ENCODE measurements at regions not wholly inside any gene's neighbourhood (a gene's known extent, or its start where the extent isn't known, plus 50 kb on each side); places are given as distances from the start of the nearest gene placed in this dataset.

GRCh38 chr22:48301421-48301820 is 1526.3 kb downstream of the BRD1 start:
- H3K4me1 Mint-ChIP-seq = no peaks in the 10 kb centered on the region
- H3K4me3 Mint-ChIP-seq = no peak overlapping the region
- ChIA-PET POLR2A (no interaction called here), CTCF (no interaction called here)
- intact Hi-C loops (cut with micrococcal nuclease) = no loop called here
- ATAC-seq (ENCODE audit: low read depth) (no peak), DNase-seq (no peak)
- Histone ChIP-seq H3K9me3 (ENCODE audit: control extremely low read depth in 1 of 3, control insufficient read depth in 2 of 3, insufficient read depth in 1 of 3, low read length in 2 of 3) (peaks cover 0 to 3% (median 0%) of the 10 kb centered on the region in 3 donors), H4K20me1 (ENCODE audit: control insufficient read depth, insufficient read depth, low read length, poor library complexity, severe bottlenecking) (no peaks in the 10 kb centered on the region), H3K27ac (ENCODE audit: low read length in 2 of 2) (no peak overlapping the region), H3K4me2 (replicated peaks; ENCODE audit: low read depth, low read length, poor library complexity, severe bottlenecking) (no peak overlapping the region), H3K79me2 (ENCODE audit: control insufficient read depth, insufficient read depth, low read length) (no peaks in the 10 kb centered on the region), H3K36me3 (replicated peaks in 1 of 2; ENCODE audit: control extremely low read depth in 1 of 2, control insufficient read depth in 1 of 2, extremely low read depth in 1 of 2, insufficient read depth in 2 of 2, low read length in 1 of 2) (no peaks in the 10 kb centered on the region), H2AFZ (ENCODE audit: insufficient read depth, low read depth, low read length, poor library complexity, severe bottlenecking) (no peak overlapping the region), H3K4me1 (ENCODE audit: control insufficient read depth in 2 of 2, insufficient read depth in 2 of 2, low read length in 2 of 2) (no peaks in the 10 kb centered on the region), H3K27me3 (replicated peaks in 1 of 4; ENCODE audit: control extremely low read depth in 1 of 4, control insufficient read depth in 3 of 4, insufficient read depth in 4 of 4, low read length in 3 of 4) (no peaks in the 10 kb centered on the region), H3K9ac (ENCODE audit: low read length) (no peak overlapping the region), H3K4me3 (ENCODE audit: control extremely low read depth in 1 of 5, extremely low read depth in 1 of 5, insufficient read depth in 1 of 5, low read depth in 2 of 5, low read length in 4 of 5) (no peak overlapping the region)
- no peak for TF ChIP-seq EZH2 (IDR thresholded peaks at IDR 0.05; ENCODE audit: borderline replicate concordance, insufficient read depth, low read depth, low read length, poor library complexity, severe bottlenecking)
- TF ChIP-seq CTCF (IDR thresholded peaks at IDR 0.05) = no peak
- no peak overlapping the region for H3K27ac Mint-ChIP-seq
- peaks cover 3% of the 10 kb centered on the region for H3K27me3 Mint-ChIP-seq
- H3K9me3 Mint-ChIP-seq (ENCODE audit: insufficient read depth) = no peaks in the 10 kb centered on the region
- WGBS (ENCODE audit: insufficient coverage) = 87% methylated on average over 11 of the region's 11 CpGs

GRCh38 chr22:48300877-48301276 is 1526.8 kb downstream of the BRD1 start:
- no peaks in the 10 kb centered on the region for H3K9me3 Mint-ChIP-seq (ENCODE audit: insufficient read depth)
- Histone ChIP-seq H3K27ac (ENCODE audit: low read length in 2 of 2) (no peak overlapping the region), H3K9me3 (ENCODE audit: control extremely low read depth in 1 of 3, control insufficient read depth in 2 of 3, insufficient read depth in 1 of 3, low read length in 2 of 3) (peaks cover 0 to 3% (median 0%) of the 10 kb centered on the region in 3 donors), H3K79me2 (ENCODE audit: control insufficient read depth, insufficient read depth, low read length) (no peaks in the 10 kb centered on the region), H3K36me3 (replicated peaks in 1 of 2; ENCODE audit: control extremely low read depth in 1 of 2, control insufficient read depth in 1 of 2, extremely low read depth in 1 of 2, insufficient read depth in 2 of 2, low read length in 1 of 2) (no peaks in the 10 kb centered on the region), H3K4me3 (ENCODE audit: control extremely low read depth in 1 of 5, extremely low read depth in 1 of 5, insufficient read depth in 1 of 5, low read depth in 2 of 5, low read length in 4 of 5) (no peak overlapping the region), H2AFZ (ENCODE audit: insufficient read depth, low read depth, low read length, poor library complexity, severe bottlenecking) (no peak overlapping the region), H3K27me3 (replicated peaks in 1 of 4; ENCODE audit: control extremely low read depth in 1 of 4, control insufficient read depth in 3 of 4, insufficient read depth in 4 of 4, low read length in 3 of 4) (no peaks in the 10 kb centered on the region), H3K4me1 (ENCODE audit: control insufficient read depth in 2 of 2, insufficient read depth in 2 of 2, low read length in 2 of 2) (no peaks in the 10 kb centered on the region), H4K20me1 (ENCODE audit: control insufficient read depth, insufficient read depth, low read length, poor library complexity, severe bottlenecking) (no peaks in the 10 kb centered on the region), H3K4me2 (replicated peaks; ENCODE audit: low read depth, low read length, poor library complexity, severe bottlenecking) (no peak overlapping the region), H3K9ac (ENCODE audit: low read length) (no peak overlapping the region)
- peaks cover 3% of the 10 kb centered on the region for H3K27me3 Mint-ChIP-seq
- ChIA-PET CTCF (no interaction called here), POLR2A (no interaction called here)
- no peak for ATAC-seq (ENCODE audit: low read depth)
- TF ChIP-seq EZH2 (IDR thresholded peaks at IDR 0.05; ENCODE audit: borderline replicate concordance, insufficient read depth, low read depth, low read length, poor library complexity, severe bottlenecking) (no peak), CTCF (IDR thresholded peaks at IDR 0.05) (no peak)
- no peak overlapping the region for H3K4me3 Mint-ChIP-seq
- no peak overlapping the region for H3K27ac Mint-ChIP-seq
- 93% methylated on average over 4 of the region's 11 CpGs for WGBS (ENCODE audit: insufficient coverage)
- no peak for DNase-seq
- intact Hi-C loops (cut with micrococcal nuclease) = no loop called here
- H3K4me1 Mint-ChIP-seq = no peaks in the 10 kb centered on the region
